Body of pancreas (tissue), 4 donors: ENCODE measurements at regions not wholly inside any gene's neighbourhood (a gene's known extent, or its start where the extent isn't known, plus 50 kb on each side); places are given as distances from the start of the nearest gene placed in this dataset.

Source experiments
- POLR2A ChIP-seq, 3 donors: fragments of 450-650 bp; IDR thresholded peaks; one replicate each; pipeline ENCODE4 v1.6.1; 2016; ENCODE audit warnings: antibody characterized with exemption in 3 of 3, mild to moderate bottlenecking in 2 of 3
- TF ChIP-seq, protein P1 (sequence below), 7 experiments: fragments of 450-650 bp in 4 of 7; fragments of 200-600 bp in 3 of 7; sonication (generic) in 3 of 7; IDR thresholded peaks; one replicate each; pipeline ENCODE4 v1.5.1; 2016 to 2019; ENCODE audit warnings: antibody characterized with exemption in 7 of 7

DNA sequence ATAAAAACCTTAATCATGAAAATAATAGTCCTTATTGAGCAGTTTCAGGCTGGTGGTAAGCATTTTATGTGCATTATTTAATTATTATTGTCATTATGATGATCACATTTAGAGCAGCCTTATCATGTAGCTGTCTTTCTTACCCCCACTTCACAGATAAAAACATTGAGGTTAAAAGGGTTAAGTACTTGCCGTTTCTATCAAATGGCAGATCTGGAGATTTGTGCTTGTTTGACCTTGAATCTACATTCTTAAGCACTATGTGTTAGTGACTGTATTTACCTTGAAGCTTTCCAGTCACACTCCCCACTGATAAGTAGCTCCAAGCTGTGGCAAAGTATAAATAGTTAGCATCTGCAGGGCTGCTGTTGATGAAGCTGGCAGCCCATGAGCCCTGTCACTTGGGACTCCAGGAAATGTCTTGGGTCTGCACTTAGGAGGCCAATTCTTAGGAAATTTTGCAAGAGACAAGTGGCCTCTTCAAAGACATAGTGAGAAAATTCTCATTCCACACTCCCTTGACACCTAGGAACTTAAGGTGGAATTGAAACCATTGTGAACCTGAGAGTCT, 116.8 kb upstream of the AGR3 start:
- TF ChIP-seq, protein P1, sequence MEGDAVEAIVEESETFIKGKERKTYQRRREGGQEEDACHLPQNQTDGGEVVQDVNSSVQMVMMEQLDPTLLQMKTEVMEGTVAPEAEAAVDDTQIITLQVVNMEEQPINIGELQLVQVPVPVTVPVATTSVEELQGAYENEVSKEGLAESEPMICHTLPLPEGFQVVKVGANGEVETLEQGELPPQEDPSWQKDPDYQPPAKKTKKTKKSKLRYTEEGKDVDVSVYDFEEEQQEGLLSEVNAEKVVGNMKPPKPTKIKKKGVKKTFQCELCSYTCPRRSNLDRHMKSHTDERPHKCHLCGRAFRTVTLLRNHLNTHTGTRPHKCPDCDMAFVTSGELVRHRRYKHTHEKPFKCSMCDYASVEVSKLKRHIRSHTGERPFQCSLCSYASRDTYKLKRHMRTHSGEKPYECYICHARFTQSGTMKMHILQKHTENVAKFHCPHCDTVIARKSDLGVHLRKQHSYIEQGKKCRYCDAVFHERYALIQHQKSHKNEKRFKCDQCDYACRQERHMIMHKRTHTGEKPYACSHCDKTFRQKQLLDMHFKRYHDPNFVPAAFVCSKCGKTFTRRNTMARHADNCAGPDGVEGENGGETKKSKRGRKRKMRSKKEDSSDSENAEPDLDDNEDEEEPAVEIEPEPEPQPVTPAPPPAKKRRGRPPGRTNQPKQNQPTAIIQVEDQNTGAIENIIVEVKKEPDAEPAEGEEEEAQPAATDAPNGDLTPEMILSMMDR (IDR thresholded peaks at IDR 0.05) = no peak
- no peak for TF ChIP-seq POLR2A (IDR thresholded peaks at IDR 0.05)
